Osteocyte (in vitro differentiated cells): ENCODE measurements at regions not wholly inside any gene's neighbourhood (a gene's known extent, or its start where the extent isn't known, plus 50 kb on each side); places are given as distances from the start of the nearest gene placed in this dataset.

ENCODE experiments used
- DNase-seq: peaks from one replicate; pipeline ENCODE4 v3.0.0; 2021; ENCODE audit warnings: mixed read lengths; ENCODE audit not compliant: unreplicated experiment; ENCODE audit errors: extremely low spot score
- H3K27ac Mint-ChIP-seq: one replicate; pipeline ENCODE4 v1.8.0; 2021; ENCODE audit warnings: mild to moderate bottlenecking, mixed read lengths; ENCODE audit not compliant: unreplicated experiment
- H3K27me3 Mint-ChIP-seq: one replicate; pipeline ENCODE4 v1.8.0; 2021; ENCODE audit warnings: mixed read lengths; ENCODE audit not compliant: unreplicated experiment
- H3K36me3 Mint-ChIP-seq: one replicate; pipeline ENCODE4 v1.8.0; 2021; ENCODE audit warnings: mixed read lengths; ENCODE audit not compliant: unreplicated experiment
- H3K4me1 Mint-ChIP-seq: one replicate; pipeline ENCODE4 v1.8.0; 2021; ENCODE audit warnings: mixed read lengths; ENCODE audit not compliant: unreplicated experiment
- H3K4me3 Mint-ChIP-seq: one replicate; pipeline ENCODE4 v1.8.0; 2021; ENCODE audit warnings: mild to moderate bottlenecking, moderate library complexity, mixed read lengths; ENCODE audit not compliant: unreplicated experiment
- H3K9me3 Mint-ChIP-seq: one replicate; pipeline ENCODE4 v1.8.0; 2021; ENCODE audit warnings: mixed read lengths; ENCODE audit not compliant: unreplicated experiment
- CTCF ChIP-seq: fragments of 200-600 bp; sonication (generic); IDR thresholded peaks from 2 replicates; pipeline ENCODE4 v1.5.0; 2021; ENCODE audit warnings: antibody characterized with exemption, mild to moderate bottlenecking, moderate library complexity

GRCh38 chr2:120915670-120916069, 180.0 kb downstream of the GLI2 start:
- Mint-ChIP-seq H3K27ac (peak overlapping the region; percentile 89), H3K4me3 (no peak overlapping the region), H3K4me1 (peaks cover 91% of the 10 kb centered on the region), H3K36me3 (no peaks in the 10 kb centered on the region), H3K27me3 (no peaks in the 10 kb centered on the region), H3K9me3 (no peaks in the 10 kb centered on the region)
- no peak for TF ChIP-seq CTCF
- DNase-seq, result no peak

- Mint-ChIP-seq H3K27me3 (no peaks in the 10 kb centered on the region), H3K9me3 (no peaks in the 10 kb centered on the region), H3K27ac (peak overlapping the region; percentile 89), H3K36me3 (no peaks in the 10 kb centered on the region), H3K4me1 (peaks cover 91% of the 10 kb centered on the region), H3K4me3 (no peak overlapping the region)
- no peak for DNase-seq
- TF ChIP-seq CTCF, result no peak
Observed at GRCh38 chr2:120916446-120916845, 180.8 kb downstream of the GLI2 start.

GRCh38 chr2:120917886-120918285, 182.2 kb downstream of the GLI2 start:
- Mint-ChIP-seq H3K4me1 (peaks cover 81% of the 10 kb centered on the region), H3K4me3 (no peak overlapping the region), H3K27ac (no peak overlapping the region), H3K27me3 (no peaks in the 10 kb centered on the region), H3K9me3 (no peaks in the 10 kb centered on the region), H3K36me3 (no peaks in the 10 kb centered on the region)
- no peak for TF ChIP-seq CTCF
- no peak for DNase-seq

GRCh38 chr2:120919216-120919615, 183.5 kb downstream of the GLI2 start:
- no peak overlapping the region for H3K4me3 Mint-ChIP-seq
- H3K4me1 Mint-ChIP-seq, result peaks cover 71% of the 10 kb centered on the region
- no peak for TF ChIP-seq CTCF

GRCh38 chr2:120919771-120920453, 184.2 kb downstream of the GLI2 start:
- peak overlapping the region; percentile 99 for H3K27ac Mint-ChIP-seq
- peak overlapping the region; percentile 55 for H3K4me3 Mint-ChIP-seq
- no peak for TF ChIP-seq CTCF
- H3K36me3 Mint-ChIP-seq, result no peaks in the 10 kb centered on the region
- peaks cover 64% of the 10 kb centered on the region for H3K4me1 Mint-ChIP-seq
- peak; percentile 91 for DNase-seq
- H3K9me3 Mint-ChIP-seq, result no peaks in the 10 kb centered on the region
- H3K27me3 Mint-ChIP-seq, result no peaks in the 10 kb centered on the region

More at GRCh38 chr2:120919216-120919615, 183.5 kb downstream of the GLI2 start:
- H3K27me3 Mint-ChIP-seq, result no peaks in the 10 kb centered on the region
- no peak for DNase-seq
- H3K36me3 Mint-ChIP-seq, result no peaks in the 10 kb centered on the region
- H3K9me3 Mint-ChIP-seq, result no peaks in the 10 kb centered on the region
- H3K27ac Mint-ChIP-seq, result peak overlapping the region; percentile 12
